ENCODE measurements at regions not wholly inside any gene's neighbourhood (a gene's known extent, or its start where the extent isn't known, plus 50 kb on each side); places are given as distances from the start of the nearest gene placed in this dataset.

DNA sequence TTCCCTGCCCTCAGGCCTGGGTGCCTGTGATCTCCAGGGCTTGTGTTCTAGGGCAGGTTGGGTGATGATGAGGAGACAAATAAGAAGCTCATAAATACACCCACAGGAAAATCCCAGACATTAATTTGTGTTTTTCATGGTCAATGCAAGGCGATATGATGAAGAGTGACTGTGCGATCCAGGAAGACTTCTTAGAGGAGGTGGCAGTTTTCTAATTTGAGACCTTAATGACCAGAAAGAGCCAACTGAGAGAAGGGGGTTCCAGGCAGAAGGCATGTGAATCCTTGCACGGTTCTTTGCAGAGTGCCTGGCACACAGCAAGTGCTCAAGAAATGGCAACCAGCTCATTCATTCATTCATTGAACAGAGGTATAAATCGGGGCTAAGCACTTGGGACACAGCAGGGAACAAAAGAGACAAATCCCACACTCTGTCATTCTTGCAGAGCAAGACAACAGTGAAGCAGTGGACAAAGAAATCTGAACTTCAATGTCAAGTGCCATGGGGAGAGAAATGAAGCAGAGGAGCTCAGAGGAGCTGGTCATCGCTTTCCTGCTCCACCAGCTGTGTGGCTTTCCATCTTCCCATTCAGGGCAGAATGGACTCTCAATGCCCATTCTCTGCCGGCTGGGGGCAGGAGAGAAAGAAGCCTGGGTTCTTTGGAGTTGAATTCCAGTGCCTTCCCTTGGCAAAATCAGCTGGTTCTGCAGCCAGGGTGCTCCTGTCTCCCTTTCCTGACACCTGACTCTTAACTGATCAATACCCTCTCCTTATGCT is 128.3 kb downstream of the AACS start:
- DNase-seq (ENCODE audit: low spot score), result no peak
- TF ChIP-seq CTCF (IDR thresholded peaks at IDR 0.05; ENCODE audit: extremely low read depth, insufficient read depth, missing control alignments), result no peak
- in situ Hi-C loops (cut with MboI; ENCODE audit: low pct_unique_long_range_greater_than_20kb, low sequenced_read_pairs, unreplicated experiment), result no loop called here

GRCh38 chr12:125194163-125194773 is 129.0 kb downstream of the AACS start:
- no peak for TF ChIP-seq CTCF (IDR thresholded peaks at IDR 0.05; ENCODE audit: extremely low read depth, insufficient read depth, missing control alignments)
- DNase-seq (ENCODE audit: low spot score), result no peak
- in situ Hi-C loops (cut with MboI; ENCODE audit: low pct_unique_long_range_greater_than_20kb, low sequenced_read_pairs, unreplicated experiment), result no loop called here

DNA sequence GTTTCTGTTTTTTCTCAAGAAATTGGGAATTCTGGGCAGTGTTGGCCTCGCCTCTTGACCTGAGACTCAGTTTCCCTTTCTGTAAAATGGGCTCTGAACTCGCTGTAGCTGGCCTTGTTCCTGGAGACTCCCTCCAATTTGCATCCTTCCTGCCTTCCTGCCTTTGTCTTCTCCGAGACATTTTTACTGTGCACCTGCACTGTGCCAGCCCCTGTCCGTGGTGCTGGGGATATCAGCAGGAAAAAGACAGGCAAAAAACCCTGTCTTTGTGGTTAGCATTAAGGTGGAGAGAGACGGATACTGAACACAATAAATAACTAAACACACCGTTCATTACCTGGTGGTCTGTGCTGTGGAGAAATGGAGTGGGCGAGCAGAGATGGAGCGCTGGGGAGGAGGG is 129.8 kb downstream of the AACS start:
- in situ Hi-C loops (cut with MboI; ENCODE audit: low pct_unique_long_range_greater_than_20kb, low sequenced_read_pairs, unreplicated experiment), result no loop called here
- no peak for DNase-seq (ENCODE audit: low spot score)
- TF ChIP-seq CTCF (IDR thresholded peaks at IDR 0.05; ENCODE audit: extremely low read depth, insufficient read depth, missing control alignments), result no peak

DNA sequence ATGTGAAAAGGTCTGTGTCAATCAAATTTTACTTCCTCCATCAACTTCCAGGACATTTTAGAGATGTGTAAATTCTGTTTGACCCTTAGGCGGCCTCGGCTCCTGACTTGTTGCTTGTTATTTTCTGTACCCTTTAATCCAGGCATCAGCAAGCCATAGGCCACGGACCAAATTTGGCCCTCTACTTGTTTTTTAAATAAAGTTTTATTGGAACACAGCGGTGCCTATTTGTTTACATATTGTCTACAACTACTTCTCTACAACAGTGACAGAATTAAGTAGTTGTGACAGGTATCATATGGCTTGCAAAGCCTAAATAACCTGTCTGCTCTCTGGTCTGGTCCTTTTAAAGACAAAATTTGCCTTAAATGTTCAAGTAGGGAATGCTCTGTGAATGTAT is 132.1 kb downstream of the AACS start:
- no peak for TF ChIP-seq CTCF (IDR thresholded peaks at IDR 0.05; ENCODE audit: extremely low read depth, insufficient read depth, missing control alignments)
- in situ Hi-C loops (cut with MboI; ENCODE audit: low pct_unique_long_range_greater_than_20kb, low sequenced_read_pairs, unreplicated experiment), result no loop called here
- no peak for DNase-seq (ENCODE audit: low spot score)

- in situ Hi-C loops (cut with MboI; ENCODE audit: low pct_unique_long_range_greater_than_20kb, low sequenced_read_pairs, unreplicated experiment), result no loop called here
- no peak for DNase-seq (ENCODE audit: low spot score)
- no peak for TF ChIP-seq CTCF (IDR thresholded peaks at IDR 0.05; ENCODE audit: extremely low read depth, insufficient read depth, missing control alignments)
Observed at GRCh38 chr12:125198652-125199051, 133.4 kb downstream of the AACS start.

DNA sequence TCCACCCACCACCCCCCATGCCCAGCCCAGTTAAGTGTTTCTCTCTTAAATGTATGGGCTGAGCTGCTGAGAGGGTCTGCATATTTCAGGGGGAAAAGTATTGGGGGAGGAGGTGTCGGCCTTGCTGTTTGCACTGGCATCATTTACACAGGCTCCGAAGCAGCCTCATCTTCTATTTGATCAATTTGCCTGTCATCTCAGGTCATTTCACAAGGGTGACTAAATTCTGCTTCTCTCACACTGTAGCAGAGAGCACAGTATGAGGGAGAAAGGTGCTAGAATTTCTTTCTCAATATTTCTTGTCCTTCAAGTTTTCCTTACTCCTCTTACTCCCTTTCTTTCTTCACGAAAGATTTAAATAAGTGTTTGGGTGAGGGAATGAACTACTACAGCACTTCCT is 135.9 kb downstream of the AACS start:
- in situ Hi-C loops (cut with MboI; ENCODE audit: low pct_unique_long_range_greater_than_20kb, low sequenced_read_pairs, unreplicated experiment), result no loop called here
- DNase-seq (ENCODE audit: low spot score), result no peak
- TF ChIP-seq CTCF (IDR thresholded peaks at IDR 0.05; ENCODE audit: extremely low read depth, insufficient read depth, missing control alignments), result no peak

All from GM13977 (cell line).